HK-2 (cell line): ENCODE measurements at regions not wholly inside any gene's neighbourhood (a gene's known extent, or its start where the extent isn't known, plus 50 kb on each side); places are given as distances from the start of the nearest gene placed in this dataset.
A peak's percentile ranks its signal among the peaks of the same experiment; 100 is the strongest.

ENCODE experiments used
- DNase-seq: peaks from one replicate; pipeline ENCODE4 v3.0.0-alpha.2; 2018; ENCODE audit not compliant: unreplicated experiment

DNA sequence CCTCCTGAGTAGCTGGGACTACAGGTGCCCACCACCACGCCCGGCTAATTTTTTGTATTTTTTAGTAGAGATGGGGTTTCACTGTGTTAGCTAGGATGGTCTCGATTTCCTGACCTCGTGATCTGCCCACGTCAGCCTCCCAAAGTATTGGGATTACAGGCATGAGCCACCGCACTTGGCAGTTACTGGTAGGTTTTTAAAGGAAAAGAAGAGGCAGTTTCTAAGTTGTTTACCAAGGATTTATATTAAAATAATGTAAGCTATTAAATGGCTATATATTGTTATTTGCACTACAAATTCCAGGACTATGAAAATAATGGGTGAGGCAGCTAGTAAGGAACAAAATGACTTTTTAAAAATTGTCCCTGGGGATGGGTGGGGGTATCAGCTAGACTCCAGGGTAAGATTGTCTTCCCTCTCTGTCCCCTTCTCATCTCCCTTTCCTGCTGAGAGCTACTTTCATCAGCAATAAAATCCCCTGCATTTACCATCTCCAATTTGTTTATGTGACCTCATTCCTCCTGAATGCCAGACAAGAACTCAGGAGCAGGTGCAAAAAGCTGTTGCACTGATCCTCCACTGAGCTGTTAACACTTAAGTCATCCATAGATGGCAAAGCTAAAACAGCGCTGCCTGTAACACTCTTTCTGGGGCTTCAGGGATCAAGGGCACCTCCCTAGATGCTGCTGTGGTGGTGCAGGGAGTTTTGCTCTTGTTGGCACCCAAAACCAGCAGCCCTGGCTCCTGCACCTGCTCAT lies 165.2 kb downstream of the ZPLD1 start:
- DNase-seq, result no peak

DNA sequence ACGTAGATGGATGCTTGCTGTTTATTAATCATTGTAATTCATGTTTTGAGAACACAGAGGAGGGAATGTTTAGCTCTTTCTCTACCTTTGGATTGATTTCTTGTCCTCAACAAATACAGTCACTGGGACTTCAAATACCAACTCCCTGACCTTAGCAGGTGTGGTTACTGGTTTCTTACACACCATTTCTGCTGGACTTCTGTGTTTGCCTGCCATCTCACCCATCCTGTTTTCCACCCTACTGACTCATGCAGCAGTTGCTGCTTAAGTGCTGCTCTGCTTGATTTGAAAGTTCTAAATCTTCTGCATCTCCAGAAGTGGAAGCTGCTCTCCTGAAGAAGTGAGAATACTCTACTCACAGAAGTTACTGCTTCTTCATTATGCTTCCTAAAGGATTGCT lies 170.3 kb downstream of the ZPLD1 start:
- no peak for DNase-seq

DNA sequence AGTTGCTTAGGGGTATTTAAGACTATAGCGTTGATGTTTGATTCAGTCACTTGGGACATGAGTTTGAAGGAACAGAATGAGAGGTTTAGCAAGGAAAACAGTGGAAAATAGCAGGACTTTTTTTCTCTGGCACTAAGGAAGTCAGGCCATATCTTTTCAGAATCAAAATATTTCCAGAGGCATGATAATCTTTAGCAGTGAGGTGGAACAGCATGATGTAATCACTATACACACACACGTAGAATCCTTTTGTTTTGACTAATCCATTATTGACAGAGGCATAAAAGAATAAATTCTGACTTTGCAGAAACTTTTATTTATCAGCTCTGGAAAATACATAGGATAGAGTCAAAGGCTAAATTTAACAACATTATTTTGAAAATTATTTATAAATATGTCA lies 174.1 kb downstream of the ZPLD1 start:
- no peak for DNase-seq

DNA sequence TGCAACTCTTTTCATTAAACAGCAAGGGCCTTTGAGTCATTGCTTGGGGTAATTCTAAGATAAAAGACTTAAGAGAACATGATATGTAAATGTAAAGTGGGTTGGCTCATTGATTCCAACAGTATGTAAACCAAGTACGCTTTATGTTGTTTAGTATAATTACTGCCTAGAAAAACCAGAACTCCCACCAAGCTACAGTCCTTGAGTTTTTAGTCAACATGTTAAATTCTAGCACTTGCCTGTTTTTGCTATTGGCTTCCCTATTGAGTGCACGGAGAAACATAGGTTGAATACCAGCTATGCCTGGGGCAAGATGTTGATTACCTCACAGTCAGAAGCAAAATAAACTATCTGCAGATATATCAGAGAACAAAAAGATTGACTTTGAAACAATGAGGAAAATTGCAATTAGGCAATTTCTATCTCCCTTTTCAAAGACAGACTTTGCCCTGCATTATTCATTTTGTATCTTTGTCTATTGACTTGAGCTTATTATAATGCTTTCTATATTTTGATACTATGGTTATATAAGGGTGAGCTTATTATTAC lies 179.3 kb downstream of the ZPLD1 start:
- no peak for DNase-seq

DNA sequence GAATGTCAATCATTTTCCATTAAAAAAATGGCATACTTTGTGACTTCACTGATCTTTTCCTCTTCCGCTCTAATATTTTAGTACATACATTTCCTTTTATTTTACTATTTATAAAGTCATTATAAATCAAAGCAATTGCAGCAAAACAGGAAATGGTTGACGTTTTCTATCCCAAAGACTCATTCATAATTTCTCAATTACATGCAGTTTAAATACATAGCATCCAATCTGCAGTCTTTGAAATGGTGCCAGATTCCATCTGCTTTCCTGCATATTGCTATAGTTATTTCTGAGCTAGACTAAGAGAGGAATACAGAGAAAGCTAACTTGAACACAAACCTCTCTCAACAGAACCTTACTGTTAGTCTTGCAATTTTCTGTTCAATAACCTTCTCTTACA lies 179.8 kb downstream of the ZPLD1 start:
- no peak for DNase-seq

DNA sequence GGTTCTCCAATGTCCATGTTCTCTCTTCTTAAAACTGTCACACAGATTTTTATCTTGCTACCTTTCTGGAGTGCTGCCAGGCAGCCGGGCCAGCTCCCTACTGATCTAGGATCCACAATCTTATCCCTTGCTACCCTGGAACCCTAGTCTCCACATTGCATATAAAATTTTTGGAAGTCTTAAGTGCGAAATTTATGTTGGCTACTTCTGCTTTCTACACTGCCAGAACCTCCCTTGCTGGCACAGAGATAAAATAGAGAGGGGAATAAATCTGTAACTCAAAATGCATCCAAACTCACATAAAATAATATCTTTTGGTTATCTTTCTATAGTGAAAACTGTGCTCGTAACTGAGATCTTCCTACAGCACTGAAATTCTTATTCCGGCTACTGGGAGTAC lies 182.6 kb downstream of the ZPLD1 start:
- DNase-seq, result no peak

DNA sequence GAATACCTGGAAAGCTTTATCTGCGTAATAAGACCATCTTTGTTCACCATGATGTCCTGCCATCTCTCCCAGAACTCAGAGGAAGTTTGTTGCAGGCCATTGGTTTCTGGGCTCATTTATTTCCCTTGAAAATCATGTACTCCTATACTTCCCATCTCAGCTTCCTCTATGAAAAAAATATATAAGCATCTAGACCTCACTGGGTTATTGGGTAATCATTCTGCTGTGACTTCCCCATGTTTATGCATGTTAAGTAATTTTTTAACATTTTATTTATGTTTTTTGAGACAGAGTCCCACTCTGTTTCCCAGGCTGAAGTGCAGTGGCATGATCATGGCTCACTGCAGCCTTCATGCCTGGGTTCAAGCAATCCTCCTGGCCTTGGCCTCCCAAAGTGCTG lies 184.5 kb downstream of the ZPLD1 start:
- no peak for DNase-seq

DNA sequence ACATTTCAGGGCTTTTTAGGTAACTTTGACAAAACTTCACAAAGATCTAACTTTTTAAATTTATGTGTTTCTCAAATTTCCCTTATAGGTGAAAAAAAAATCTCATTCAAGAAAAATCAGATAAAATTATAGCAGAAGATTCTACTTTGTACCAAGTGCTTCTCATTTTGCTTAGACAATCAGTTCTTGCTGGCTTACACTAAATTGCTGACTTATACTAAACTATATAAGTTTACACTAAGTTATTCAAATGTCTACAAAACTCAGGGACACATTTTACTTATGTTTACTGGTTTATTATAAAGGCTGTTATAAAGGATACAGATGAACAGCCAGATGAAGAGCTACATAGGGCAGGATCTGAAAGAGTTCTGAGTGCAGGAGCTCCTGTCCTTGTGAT lies 195.1 kb downstream of the ZPLD1 start:
- no peak for DNase-seq

DNA sequence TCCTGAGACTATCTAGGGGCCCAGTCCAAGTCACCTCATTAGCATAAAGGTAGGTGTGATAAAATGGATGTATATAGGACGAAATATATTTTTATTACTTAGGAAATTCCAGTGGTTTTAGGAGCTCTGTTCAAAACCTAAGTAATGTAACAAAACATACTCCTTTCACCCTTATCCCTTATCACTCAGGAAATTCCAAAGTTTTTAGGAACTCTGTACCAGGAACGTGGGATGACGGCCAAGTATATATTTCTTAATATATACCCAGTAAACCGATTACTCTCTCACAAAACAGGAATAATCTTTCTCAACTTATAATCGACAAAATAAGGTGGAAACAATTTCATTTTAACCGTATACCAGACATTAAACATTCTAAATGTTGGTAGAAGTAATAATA lies 195.7 kb downstream of the ZPLD1 start:
- DNase-seq, result no peak

DNA sequence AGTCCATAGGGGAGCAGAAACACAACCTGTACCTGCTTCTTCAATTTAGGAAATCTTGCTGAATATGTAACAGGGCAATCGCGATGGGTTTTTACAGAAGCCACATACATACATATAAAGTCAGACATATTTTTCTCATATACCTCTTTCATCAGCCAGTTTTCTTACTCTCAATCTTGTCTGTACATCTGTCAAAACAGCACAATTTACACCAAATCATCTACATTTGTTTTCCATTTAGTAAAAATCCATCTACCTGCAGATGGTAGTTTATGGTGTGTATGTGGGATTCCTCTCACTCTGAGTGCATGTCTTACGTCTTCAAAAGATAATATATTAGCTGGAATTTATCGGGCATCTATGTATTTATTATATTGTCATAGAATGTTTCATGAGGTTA lies 208.7 kb downstream of the ZPLD1 start:
- no peak for DNase-seq

DNA sequence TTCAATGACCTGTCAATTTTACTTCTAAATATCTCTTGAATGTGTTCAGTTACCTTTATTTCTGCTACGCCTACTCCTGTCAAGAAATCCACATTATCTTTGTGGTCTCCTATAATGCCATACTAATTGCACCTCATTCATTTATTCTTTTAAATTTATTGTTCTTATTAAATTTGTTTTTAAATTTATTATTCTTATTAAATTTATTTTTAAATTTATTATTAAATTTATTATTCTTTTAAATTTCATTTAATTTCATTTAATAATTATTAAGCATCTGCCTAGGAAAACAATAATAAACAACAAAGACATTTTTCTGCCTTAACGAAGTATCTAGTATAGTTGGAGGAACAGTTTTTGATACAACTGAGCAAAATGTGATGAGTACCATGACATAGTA lies 211.7 kb downstream of the ZPLD1 start:
- DNase-seq, result no peak

DNA sequence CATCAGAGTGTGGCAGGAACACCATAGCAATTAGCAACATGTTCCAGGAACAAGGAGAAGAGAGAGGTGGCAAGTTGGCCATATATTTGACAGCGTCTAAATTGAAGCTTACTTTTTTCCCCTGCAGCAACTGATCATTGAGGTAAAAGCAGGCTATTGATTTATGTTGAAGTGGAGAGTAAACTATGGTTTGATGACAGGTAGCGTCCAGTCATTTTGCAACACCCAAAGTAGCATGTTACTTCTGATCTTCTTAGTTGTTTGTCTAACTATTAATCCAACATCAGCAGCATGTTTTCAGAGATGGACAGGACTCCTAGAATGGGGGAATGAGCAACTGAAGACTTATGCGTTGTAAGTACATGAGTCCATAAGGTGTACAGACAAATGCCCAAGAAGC lies 225.8 kb downstream of the ZPLD1 start:
- DNase-seq, result no peak

DNA sequence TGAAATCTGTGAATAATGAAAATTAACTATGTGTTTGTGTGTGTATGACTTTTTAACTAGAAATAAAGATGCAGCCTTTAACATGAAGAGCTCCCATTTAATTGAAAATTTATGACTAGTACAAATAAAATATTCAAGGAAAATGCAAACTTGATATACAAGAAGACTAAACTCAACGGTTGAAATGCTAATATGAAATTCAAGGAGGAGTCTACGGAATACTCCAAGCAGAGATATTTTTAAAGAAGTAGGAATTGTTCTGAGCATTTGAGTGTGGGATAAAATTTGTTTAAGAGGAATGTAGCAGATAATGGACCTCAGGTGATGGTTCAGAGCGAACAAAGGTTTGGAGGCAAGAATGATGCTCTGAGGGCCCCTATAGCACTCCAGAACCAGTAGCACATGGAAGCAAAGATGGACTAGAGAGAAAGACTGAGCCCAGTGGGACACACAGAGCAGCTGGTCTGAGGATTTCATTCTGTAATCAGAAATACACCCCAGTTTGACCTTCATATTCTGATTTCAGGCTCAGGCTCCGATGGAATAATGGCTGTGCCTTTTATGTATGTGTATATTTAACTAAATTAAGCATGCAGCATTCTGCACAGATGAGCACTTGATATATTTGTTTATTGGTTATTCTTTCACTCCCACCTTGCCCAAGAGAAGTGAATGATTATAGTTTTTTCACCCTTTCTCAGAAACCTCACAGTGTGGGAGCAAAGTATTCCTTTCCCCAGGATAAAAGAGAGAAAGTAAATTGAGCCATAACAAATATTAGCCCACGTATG lies 227.1 kb downstream of the ZPLD1 start:
- no peak for DNase-seq

DNA sequence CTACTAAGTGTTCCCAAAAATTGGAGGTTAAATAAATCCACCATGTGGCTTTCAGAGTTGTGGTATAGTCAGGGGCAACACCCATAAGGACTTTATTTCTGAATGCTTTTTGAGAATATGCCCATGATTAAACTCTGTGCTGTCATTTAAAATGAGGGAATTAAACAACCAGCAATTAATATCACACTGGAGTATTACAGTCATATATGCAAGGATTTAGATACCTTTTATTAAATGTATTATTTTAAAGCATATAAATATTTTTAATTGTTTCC lies 227.6 kb downstream of the ZPLD1 start:
- no peak for DNase-seq

DNA sequence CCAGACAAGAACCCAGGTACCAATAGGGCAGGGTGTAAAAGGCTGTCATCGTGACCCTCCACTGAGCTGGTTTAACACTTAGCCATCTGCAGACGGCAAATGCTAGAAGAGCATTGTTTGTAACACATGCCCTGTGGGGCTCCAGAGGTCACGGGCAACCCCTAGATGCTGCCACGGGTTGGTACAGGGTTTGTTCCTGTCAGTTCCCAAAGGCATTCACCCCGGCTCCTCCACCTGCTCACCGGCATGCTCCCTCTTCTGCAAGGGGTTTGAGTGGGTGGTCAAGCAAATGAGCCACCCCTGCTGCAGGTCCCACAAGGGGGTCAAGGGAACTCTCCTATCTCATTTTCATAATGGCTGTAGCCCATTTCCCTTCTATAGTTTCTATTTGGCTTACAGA lies 229.3 kb downstream of the ZPLD1 start:
- no peak for DNase-seq

DNA sequence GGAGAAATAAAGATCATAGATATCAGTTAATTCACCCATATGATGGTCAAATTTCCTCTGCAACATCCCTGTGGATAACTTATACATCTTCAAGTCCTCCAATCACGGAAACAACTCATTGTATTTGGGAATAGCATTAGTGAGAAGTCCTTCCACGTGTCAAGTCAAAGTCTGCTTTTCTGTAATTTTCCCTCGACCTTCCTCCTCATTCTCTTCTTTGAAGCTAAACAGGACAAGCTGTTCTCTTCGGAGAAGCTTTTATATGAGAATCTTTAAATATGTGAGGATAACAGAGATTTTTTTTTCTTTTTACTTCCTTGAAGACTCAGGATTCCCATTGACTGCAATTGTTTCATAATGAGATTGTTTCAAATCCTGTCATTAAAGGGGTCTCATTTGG lies 230.4 kb downstream of the ZPLD1 start:
- no peak for DNase-seq

DNA sequence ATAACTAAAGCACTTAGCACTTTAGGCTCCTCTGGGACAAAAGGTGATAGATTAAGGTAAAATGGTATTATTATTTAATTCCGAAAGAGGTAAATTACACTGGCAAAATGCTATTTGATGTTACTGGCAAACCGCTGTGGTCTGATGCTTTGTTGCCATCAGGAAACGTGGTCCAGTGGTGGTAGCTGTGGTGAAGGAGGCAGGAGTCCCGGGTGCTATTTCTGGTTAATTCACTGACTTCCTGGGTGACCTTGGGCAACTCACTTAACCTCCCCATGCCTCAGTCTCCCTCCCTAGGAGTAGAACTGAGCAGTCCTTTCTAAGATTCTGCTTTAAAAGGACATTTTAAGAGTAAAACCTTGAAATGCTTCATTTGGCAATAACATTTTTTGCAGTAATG lies 233.4 kb downstream of the ZPLD1 start:
- DNase-seq, result no peak

DNA sequence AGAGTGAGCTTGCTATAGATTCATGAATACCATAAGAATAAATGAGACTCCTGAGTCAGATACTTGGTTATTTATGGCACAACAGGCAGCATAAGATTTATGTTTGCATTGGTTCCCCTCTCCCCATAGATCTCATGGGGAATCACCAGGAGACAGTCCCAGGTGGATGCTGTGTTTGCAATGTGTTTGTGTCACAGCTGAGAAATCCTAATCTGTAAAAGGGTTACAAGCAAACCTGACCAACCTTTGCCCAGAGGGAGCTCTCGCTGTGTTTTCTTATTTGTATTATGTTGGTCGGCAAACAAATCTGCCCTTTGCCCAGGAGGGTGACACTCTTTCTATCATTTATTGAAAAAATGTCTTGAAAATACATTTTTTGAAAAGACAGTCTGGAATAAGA lies 236.2 kb downstream of the ZPLD1 start:
- no peak for DNase-seq

DNA sequence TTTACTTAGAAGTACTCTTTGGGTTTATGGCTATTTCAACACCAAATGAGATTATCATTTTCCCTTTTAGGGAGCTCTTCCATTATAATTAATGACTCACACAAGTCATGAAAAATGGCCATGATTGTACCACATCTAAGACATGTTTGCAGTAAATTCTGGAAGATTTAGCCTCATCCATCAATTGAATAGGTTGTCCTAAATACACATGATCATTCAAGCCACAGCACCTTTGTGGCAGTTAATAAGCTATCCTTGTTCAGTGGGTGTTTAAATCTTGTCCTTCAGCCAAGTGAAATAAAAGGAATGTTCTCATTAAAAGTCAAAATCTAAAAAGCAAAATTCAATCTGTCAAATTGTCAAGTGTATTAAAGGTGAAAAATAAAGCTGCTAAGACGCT lies 237.5 kb downstream of the ZPLD1 start:
- no peak for DNase-seq

DNA sequence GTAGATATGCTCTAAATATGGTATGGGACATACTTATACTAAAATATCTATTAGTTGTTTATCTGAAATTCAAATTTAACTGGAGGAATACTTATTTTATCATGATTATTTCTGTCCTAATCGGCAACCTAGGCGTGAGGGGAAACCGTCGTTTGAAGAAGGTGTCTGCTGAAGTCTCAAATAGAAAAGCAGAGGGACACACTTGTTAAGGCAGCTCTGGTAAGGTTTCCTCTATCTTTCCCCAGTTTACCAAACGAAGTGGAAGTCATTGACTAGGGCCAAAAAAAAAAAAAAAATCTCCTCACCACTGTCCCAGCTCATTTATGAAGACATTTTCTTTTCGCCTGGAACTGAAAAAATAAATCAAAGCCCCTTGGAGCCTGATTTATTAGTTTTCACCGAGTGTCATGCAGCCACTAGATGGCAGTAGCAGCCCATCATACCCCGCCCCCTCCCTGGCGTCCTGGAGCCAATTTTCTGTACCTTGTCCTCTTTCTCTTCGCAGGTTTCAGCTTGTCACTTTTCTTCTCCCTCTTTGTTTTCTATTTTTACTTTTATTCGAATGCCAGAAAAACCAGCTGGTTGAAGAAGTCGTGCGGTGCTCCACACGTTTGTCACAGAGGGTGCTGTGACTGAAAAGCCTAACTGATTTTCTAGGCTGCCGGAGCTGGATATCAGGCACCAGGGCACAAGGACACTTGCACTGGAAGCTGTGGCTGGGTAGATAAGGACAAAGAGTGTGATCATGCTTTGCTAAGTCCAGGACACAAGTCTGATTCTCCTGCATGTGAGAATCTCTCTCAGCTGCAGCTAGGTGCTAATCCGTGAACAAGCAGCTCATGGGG lies 238.7 kb downstream of the ZPLD1 start:
- peak; percentile 72 for DNase-seq

DNA sequence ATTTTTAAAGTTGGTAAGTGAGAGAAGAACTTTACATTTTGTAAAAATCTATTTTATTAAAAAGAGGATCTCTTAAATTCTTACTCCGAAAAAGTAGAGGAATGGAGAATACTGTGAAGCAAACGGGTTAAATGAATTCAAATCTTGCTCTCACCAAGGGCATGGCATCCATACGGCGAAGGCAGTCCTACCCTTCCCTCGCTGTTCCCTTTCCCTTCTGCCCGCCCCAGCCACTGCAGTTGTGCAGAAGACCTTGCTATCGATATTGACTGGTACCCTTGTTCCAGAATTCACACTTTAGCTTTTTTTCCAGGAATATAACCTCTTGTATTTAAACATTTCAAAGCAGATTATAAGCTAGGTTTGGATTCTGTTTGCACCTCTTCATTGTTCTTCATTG lies 239.5 kb downstream of the ZPLD1 start:
- DNase-seq, result no peak

DNA sequence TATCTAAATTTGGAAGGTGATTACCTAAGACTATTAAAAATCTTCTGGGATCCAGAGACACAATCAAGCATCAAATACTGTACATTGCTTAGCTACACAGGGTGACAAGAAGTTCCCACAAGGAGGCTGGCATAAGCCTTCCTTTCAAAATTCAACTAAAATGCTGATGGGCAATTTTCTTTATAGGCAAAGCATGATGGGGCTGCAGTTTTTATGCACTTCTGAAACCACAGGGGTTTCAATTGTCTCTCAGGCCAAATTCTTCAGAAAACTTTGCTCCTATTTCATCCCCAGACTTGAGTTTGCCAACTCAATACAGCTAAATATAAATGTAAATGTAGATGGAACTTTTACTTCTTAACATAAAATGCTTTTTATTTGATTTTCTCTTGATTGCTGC lies 241.6 kb downstream of the ZPLD1 start:
- DNase-seq, result no peak

DNA sequence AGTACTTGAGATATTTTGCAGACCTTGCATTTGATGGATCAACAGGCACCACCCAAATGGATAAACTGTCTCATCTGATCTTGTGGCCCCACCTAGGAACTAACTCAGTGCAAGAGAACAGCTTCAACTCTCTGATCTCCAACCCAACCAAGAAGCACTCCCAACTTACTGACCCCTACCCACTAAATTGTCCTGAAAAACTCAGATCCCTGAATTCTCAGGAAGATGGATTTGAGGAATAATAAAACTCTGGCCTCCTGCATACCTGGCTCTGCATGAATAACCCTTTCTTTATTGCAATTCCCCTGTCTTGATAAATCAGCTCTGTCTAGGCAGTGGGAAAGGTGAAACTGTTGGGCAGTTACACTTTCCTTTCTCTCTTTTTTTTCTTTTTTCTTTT lies 247.9 kb downstream of the ZPLD1 start:
- no peak for DNase-seq
